Ectodermal cell (in vitro differentiated cells): ENCODE measurements at regions not wholly inside any gene's neighbourhood (a gene's known extent, or its start where the extent isn't known, plus 50 kb on each side); places are given as distances from the start of the nearest gene placed in this dataset.

Experiments
- H3K27ac ChIP-seq: 2 replicates; pipeline ENCODE4 v1.7.0; 2013; ENCODE audit warnings: mild to moderate bottlenecking, low read depth, low read length; ENCODE audit not compliant: insufficient read depth, poor library complexity, severe bottlenecking
- H3K27me3 ChIP-seq: 2 replicates; pipeline ENCODE4 v1.7.0; 2013; ENCODE audit warnings: mild to moderate bottlenecking, low read length; ENCODE audit not compliant: insufficient read depth, control insufficient read depth, poor library complexity, severe bottlenecking
- H3K36me3 ChIP-seq: one replicate; pipeline ENCODE4 v1.7.0; 2013; ENCODE audit warnings: low read length; ENCODE audit not compliant: control insufficient read depth, insufficient read depth
- H3K4me1 ChIP-seq: one replicate; pipeline ENCODE4 v1.7.0; 2013; ENCODE audit warnings: low read length; ENCODE audit not compliant: control insufficient read depth, insufficient read depth
- H3K4me3 ChIP-seq: 2 replicates; pipeline ENCODE4 v1.7.0; 2013; ENCODE audit warnings: low read depth, low read length, control low read depth; ENCODE audit not compliant: insufficient read depth
- H3K9me3 ChIP-seq: 2 replicates; pipeline ENCODE4 v1.7.0; 2013; ENCODE audit warnings: mild to moderate bottlenecking, low read length, moderate library complexity; ENCODE audit not compliant: control insufficient read depth
- WGBS, 2 experiments: methylation state at CpG; one replicate each; pipeline ENCODE4 v1.1.7; 2013; ENCODE audit warnings: missing lambda C conversion rate in 2 of 2; 5-methylcytosine and 5-hydroxymethylcytosine counted together

DNA sequence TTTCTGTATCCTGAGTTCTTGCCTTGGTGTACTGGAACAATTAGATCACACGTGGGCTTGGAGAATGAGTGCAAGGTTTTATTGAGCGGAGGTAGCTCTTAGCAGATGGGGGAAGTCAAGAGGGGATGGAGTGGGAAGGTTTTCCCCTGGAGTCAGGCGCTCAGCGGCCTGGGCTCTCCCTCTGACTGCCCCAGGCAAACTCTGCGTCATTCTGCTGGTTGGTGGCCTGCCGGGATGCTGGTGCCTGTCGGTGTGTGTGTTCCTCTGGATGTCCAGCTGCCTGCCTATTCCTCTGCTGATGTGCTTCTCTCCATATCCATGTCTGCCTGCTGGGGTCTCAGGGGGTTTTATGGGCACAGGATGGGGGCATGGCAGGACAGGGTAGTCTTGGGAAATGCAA, 111.0 kb downstream of the TRIB2 start:
- Histone ChIP-seq H3K9me3 (no peaks in the 10 kb centered on the region), H3K4me1 (no peaks in the 10 kb centered on the region), H3K36me3 (no peaks in the 10 kb centered on the region), H3K27me3 (no peaks in the 10 kb centered on the region), H3K4me3 (no peak overlapping the region), H3K27ac (no peak overlapping the region)
- WGBS, 2 experiments = 88 to 94% methylated on average over 7 of the region's 7 CpGs

DNA sequence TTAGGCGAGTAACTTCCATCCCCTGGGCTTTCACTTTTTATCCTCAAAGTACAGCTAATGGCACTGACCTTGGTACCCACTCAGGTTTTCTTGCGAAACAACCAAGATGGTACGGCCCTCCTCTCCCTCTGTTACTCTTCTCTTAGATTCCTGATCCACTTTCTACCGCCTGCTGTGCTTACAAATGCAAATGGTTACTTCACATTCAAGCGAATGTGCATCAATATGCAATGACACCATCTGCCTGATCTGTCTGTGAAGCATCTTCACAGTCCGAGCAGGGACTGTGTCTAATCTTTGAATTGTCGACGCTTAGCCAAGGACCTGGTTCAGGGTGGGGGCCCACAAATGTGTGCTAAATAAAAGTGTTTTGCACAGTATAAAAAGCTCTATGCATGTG, 112.2 kb downstream of the TRIB2 start:
- no peaks in the 10 kb centered on the region for H3K36me3 ChIP-seq
- H3K4me3 ChIP-seq = no peak overlapping the region
- H3K27me3 ChIP-seq = no peaks in the 10 kb centered on the region
- 63 to 65% methylated on average over 8 of the region's 8 CpGs for WGBS, 2 experiments
- no peaks in the 10 kb centered on the region for H3K9me3 ChIP-seq
- no peak overlapping the region for H3K27ac ChIP-seq
- no peaks in the 10 kb centered on the region for H3K4me1 ChIP-seq

DNA sequence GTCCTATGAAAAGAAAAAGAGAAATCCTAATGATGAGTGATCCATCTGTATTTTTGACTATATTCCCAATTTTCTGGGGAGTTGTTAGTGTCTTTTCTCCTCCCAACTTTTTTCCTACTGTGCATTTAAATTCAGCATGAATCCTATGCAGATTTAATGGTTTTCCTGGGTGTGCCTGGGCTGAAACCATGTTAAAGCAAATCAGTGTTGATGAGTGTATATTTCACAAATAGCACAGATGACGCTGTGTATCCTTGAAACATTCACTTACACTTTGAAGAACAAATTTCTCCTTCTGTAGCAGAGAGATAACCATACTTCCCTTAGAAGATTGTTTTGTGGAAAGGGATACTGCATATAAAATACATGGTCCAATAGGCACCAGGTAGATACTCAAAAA, 114.3 kb downstream of the TRIB2 start:
- 100% methylated on average over 1 of the region's 1 CpG; no CpG with 5 or more reads in 1 of the 2 experiments for WGBS, 2 experiments
- Histone ChIP-seq H3K4me1 (no peaks in the 10 kb centered on the region), H3K27ac (no peak overlapping the region), H3K36me3 (no peaks in the 10 kb centered on the region), H3K4me3 (no peak overlapping the region), H3K27me3 (no peaks in the 10 kb centered on the region), H3K9me3 (no peaks in the 10 kb centered on the region)

DNA sequence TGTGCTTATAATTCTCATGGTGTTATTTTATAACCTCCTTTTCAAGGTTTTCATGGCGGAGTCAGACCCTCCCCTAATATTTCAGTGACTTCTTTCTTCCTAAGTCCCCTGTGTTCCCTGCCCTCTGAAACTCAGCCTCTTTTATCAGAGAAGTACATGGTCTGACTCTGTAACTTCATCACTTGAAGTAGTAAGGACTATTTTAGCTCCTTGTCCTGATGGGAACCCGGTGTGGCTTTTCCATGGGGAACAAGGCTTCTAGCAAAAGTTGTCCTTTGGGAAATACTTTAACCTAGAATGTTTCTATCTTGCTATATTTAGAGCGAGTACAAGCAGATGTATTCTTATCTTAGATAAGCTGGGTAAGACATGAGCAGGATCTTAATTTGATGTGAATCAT, 117.5 kb downstream of the TRIB2 start:
- no peaks in the 10 kb centered on the region for H3K36me3 ChIP-seq
- H3K27ac ChIP-seq = no peak overlapping the region
- no peak overlapping the region for H3K4me3 ChIP-seq
- H3K27me3 ChIP-seq = no peaks in the 10 kb centered on the region
- WGBS, 2 experiments = 95 to 98% methylated on average over 3 of the region's 3 CpGs
- H3K9me3 ChIP-seq = no peaks in the 10 kb centered on the region
- no peaks in the 10 kb centered on the region for H3K4me1 ChIP-seq

DNA sequence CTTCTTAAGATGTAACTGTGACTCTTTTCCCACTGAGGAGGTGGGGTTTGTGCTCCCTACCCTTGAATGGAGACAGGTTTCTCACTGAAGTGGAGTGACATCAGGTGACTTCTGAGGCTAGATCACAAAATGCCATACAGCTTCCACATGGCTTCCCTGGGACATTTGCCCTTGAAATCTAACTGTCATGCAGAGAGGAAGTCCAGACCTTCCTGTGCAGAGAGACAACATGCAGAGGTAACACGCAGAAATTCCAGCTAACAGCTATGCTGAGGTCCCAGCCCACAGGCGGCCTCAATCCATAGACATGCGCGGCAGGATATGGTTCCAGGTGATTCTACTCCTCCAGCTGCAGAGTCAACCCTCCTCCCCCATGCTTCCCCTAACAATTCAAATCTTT, 119.0 kb downstream of the TRIB2 start:
- H3K36me3 ChIP-seq = no peaks in the 10 kb centered on the region
- H3K4me1 ChIP-seq = no peaks in the 10 kb centered on the region
- WGBS, 2 experiments = 92 to 96% methylated on average over 4 of the region's 4 CpGs
- no peaks in the 10 kb centered on the region for H3K27me3 ChIP-seq
- H3K27ac ChIP-seq = no peak overlapping the region
- H3K9me3 ChIP-seq = no peaks in the 10 kb centered on the region
- no peak overlapping the region for H3K4me3 ChIP-seq

DNA sequence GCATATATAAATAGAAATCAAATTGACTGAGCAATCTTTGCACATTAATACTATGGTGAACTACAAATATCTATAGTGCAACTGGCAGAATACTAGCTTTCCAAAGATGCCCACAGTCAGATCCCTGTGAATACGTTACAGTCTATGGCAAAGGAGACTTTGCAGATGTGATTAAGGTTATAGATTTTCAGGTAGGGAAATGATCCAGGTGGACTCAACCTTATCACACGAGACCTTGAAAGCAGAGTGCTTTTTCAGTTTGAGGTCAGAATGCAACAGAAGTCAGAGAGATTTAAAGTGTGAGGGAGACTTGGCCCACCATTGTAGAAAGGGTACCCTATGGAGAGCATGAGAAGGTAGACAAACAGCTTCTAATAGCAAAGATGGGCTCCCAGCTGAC, 122.6 kb downstream of the TRIB2 start:
- 92 to 94% methylated on average over 2 of the region's 2 CpGs for WGBS, 2 experiments

DNA sequence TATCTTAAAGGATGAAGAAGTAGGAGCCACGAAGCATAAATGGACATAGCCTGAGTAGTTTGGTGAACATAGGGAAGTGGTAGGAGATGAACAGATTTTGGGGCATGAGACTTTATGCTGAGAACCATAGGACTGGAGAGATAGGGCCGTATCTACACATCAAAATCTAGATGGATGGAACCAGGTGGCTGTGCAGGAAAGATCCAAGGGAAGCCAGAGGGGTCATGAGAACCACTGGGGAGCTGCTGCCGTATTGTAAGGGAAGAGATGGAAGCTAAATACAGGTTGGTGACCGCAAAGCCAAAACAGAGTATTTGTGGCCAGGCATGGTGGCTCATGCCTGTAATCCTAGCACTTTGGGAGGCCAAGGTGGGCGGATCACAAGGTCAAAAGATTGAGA, 124.3 kb downstream of the TRIB2 start:
- WGBS, 2 experiments = 91 to 93% methylated on average over 5 of the region's 5 CpGs
- Histone ChIP-seq H3K4me3 (no peak overlapping the region), H3K27me3 (no peaks in the 10 kb centered on the region), H3K4me1 (no peaks in the 10 kb centered on the region), H3K36me3 (no peaks in the 10 kb centered on the region), H3K27ac (no peak overlapping the region), H3K9me3 (no peaks in the 10 kb centered on the region)

More for the DNA sequence above, 122.6 kb downstream of the TRIB2 start:
- no peak overlapping the region for H3K27ac ChIP-seq
- no peak overlapping the region for H3K4me3 ChIP-seq
- no peaks in the 10 kb centered on the region for H3K9me3 ChIP-seq
- no peaks in the 10 kb centered on the region for H3K36me3 ChIP-seq
- H3K27me3 ChIP-seq = no peaks in the 10 kb centered on the region
- no peaks in the 10 kb centered on the region for H3K4me1 ChIP-seq

DNA sequence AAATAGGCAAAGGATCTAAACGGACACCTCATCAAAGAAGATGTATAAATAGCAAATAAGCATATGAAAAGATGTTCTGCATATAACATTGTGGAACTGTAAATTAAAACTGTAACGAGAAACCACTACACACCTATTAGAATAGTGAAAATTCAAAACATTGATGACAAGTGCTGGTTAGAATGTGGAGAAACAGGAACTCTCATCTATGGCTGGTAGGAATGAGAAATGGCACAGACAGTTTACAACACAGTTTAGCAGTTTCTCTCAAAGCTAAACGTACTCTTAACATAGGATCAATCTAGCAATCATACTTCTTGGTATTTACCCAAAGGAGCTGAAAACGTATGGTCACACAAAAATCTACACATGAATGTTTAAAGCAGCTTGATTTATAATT, 126.2 kb downstream of the TRIB2 start:
- Histone ChIP-seq H3K27me3 (no peaks in the 10 kb centered on the region), H3K9me3 (no peaks in the 10 kb centered on the region), H3K4me3 (no peak overlapping the region), H3K4me1 (no peaks in the 10 kb centered on the region), H3K27ac (no peak overlapping the region), H3K36me3 (no peaks in the 10 kb centered on the region)
- WGBS, 2 experiments = 93 to 95% methylated on average over 2 to 3 of the region's 4 CpGs

DNA sequence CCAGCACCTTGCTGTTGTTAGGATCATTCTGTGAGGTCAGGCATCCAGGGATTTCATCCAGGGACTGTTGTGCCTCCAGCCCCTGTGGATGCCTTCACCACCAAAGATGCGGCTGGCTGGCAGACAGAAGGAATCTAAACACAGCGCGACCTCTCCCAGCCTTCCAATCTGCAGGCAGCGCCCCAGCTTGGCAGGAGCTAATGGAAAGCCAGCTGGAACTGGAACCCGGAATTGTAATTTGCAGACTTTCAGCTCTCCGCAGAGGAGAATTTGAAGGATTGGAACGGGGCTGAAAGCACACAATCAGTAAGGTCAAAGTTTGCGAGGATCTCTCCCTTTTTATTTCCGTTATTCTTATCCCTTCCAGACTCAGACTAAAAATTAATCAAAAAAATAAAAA, 127.8 kb downstream of the TRIB2 start:
- H3K27ac ChIP-seq = no peak overlapping the region
- 92 to 93% methylated on average over 9 of the region's 9 CpGs for WGBS, 2 experiments
- no peaks in the 10 kb centered on the region for H3K4me1 ChIP-seq

DNA sequence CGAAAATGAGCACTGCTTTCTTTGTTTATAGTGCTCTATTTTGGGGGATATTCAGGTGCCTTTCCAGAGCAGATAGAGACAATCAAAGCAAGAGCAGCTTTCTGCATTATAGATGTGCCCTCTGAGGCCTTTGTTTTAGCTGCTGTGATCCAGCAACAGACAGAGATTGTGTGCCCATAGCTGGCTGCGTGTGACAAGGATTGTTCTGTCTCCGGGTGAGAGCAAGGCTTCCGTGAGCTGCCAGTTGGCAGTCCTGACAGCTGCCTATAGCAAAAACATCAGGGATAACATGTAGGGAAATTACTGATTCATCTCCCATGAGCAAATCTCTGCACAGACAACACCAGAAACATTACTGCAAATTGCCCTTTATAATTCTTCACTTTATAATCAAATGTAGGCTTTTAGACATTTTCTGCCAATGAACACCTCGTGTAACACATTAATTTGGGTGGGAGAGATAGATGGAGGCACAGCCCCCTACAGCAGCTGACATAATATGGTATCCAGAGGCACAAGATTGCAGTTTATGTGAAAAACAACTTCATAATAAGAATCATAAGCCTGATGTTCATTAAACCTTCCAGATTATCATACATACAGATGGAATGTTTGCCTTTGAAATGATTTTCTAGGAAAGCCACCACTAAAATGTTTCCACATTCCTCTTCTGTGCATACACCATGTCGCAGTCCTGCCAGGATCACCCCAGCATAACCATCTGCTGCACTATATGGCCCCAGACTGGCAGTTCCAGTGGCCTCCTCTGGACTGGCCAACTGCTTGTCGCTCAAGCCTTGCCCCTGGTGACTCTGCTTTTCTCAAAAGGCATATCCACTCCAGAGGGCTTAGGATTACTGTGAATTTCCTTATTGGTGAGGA, 131.2 kb downstream of the TRIB2 start:
- no peaks in the 10 kb centered on the region for H3K4me1 ChIP-seq
- no peaks in the 10 kb centered on the region for H3K27me3 ChIP-seq
- H3K27ac ChIP-seq = no peak overlapping the region
- H3K4me3 ChIP-seq = no peak overlapping the region
- no peaks in the 10 kb centered on the region for H3K36me3 ChIP-seq
- WGBS, 2 experiments = 91 to 95% methylated on average over 7 of the region's 7 CpGs
- H3K9me3 ChIP-seq = no peaks in the 10 kb centered on the region

More for the DNA sequence above, 127.8 kb downstream of the TRIB2 start:
- Histone ChIP-seq H3K9me3 (no peaks in the 10 kb centered on the region), H3K36me3 (no peaks in the 10 kb centered on the region), H3K27me3 (no peaks in the 10 kb centered on the region), H3K4me3 (no peak overlapping the region)
